ENCODE measurements at regions not wholly inside any gene's neighbourhood (a gene's known extent, or its start where the extent isn't known, plus 50 kb on each side); places are given as distances from the start of the nearest gene placed in this dataset.

- no peak for DNase-seq (ENCODE audit: low read depth)
These were observed 171.6 kb upstream of the IPO5 start for GRCh38 chr13:97781891-97782305.

GRCh38 chr13:97786510-97786909 lies 167.0 kb upstream of the IPO5 start:
- DNase-seq (ENCODE audit: low read depth) = no peak

- DNase-seq (ENCODE audit: low read depth) = no peak
These were observed 155.9 kb upstream of the IPO5 start for GRCh38 chr13:97797553-97797952.

- no peak for DNase-seq (ENCODE audit: low read depth)
These were observed 155.2 kb upstream of the IPO5 start for GRCh38 chr13:97798171-97798821.

GRCh38 chr13:97798836-97799235 lies 154.6 kb upstream of the IPO5 start:
- DNase-seq (ENCODE audit: low read depth) = no peak

- no peak for DNase-seq (ENCODE audit: low read depth)
These were observed 151.3 kb upstream of the IPO5 start for GRCh38 chr13:97802213-97802612.

GRCh38 chr13:97809576-97809975 lies 143.9 kb upstream of the IPO5 start:
- DNase-seq (ENCODE audit: low read depth) = peak; percentile 21

- no peak for DNase-seq (ENCODE audit: low read depth)
These were observed 143.3 kb upstream of the IPO5 start for GRCh38 chr13:97810152-97810551.

- DNase-seq (ENCODE audit: low read depth) = no peak
These were observed 131.1 kb upstream of the IPO5 start for GRCh38 chr13:97822377-97822776.

- DNase-seq (ENCODE audit: low read depth) = no peak
These were observed 127.0 kb upstream of the IPO5 start for GRCh38 chr13:97826421-97827012.

- no peak for DNase-seq (ENCODE audit: low read depth)
These were observed 119.2 kb upstream of the IPO5 start for GRCh38 chr13:97834250-97834649.

GRCh38 chr13:97843189-97843588 lies 110.3 kb upstream of the IPO5 start:
- DNase-seq (ENCODE audit: low read depth) = no peak

GRCh38 chr13:97844151-97844550 lies 109.3 kb upstream of the IPO5 start:
- DNase-seq (ENCODE audit: low read depth) = peak; percentile 61

GRCh38 chr13:97848886-97849285 lies 104.6 kb upstream of the IPO5 start:
- no peak for DNase-seq (ENCODE audit: low read depth)

GRCh38 chr13:97849305-97849704 lies 104.2 kb upstream of the IPO5 start:
- DNase-seq (ENCODE audit: low read depth) = peak; percentile 72

GRCh38 chr13:97851269-97851668 lies 102.2 kb upstream of the IPO5 start:
- peak; percentile 22 for DNase-seq (ENCODE audit: low read depth)

GRCh38 chr13:97852181-97852874 lies 101.1 kb upstream of the IPO5 start:
- DNase-seq (ENCODE audit: low read depth) = no peak

GRCh38 chr13:97853550-97853949 lies 99.9 kb upstream of the IPO5 start:
- DNase-seq (ENCODE audit: low read depth) = no peak

- DNase-seq (ENCODE audit: low read depth) = peak; percentile 72
These were observed 97.7 kb upstream of the IPO5 start for GRCh38 chr13:97855570-97856303.

GRCh38 chr13:97856304-97856675 lies 97.2 kb upstream of the IPO5 start:
- no peak for DNase-seq (ENCODE audit: low read depth)

- no peak for DNase-seq (ENCODE audit: low read depth)
These were observed 95.3 kb upstream of the IPO5 start for GRCh38 chr13:97858161-97858560.

GRCh38 chr13:97866346-97866745 lies 87.1 kb upstream of the IPO5 start:
- no peak for DNase-seq (ENCODE audit: low read depth)
